ENCODE measurements at regions not wholly inside any gene's neighbourhood (a gene's known extent, or its start where the extent isn't known, plus 50 kb on each side); places are given as distances from the start of the nearest gene placed in this dataset.

DNA sequence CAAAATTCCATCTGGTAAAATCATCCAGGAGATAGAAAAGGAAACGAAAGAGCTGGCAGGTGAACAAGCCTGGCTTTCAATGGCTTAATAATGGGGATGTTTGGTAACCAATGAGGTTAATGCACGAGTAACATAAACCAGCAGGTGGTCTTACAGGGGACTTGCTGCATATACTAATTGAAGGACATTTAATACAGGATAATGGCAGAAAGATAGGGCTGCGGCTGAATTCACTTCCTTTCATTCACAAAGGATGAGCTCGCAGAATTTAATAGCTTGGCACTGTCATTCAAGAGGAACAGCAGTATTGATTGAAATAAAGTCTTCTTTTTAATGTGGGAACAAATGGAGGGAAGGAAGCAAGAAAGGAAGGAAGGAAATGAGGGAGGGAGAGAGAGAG lies 156.3 kb upstream of the RAI2 start:
- TF ChIP-seq, protein P1, sequence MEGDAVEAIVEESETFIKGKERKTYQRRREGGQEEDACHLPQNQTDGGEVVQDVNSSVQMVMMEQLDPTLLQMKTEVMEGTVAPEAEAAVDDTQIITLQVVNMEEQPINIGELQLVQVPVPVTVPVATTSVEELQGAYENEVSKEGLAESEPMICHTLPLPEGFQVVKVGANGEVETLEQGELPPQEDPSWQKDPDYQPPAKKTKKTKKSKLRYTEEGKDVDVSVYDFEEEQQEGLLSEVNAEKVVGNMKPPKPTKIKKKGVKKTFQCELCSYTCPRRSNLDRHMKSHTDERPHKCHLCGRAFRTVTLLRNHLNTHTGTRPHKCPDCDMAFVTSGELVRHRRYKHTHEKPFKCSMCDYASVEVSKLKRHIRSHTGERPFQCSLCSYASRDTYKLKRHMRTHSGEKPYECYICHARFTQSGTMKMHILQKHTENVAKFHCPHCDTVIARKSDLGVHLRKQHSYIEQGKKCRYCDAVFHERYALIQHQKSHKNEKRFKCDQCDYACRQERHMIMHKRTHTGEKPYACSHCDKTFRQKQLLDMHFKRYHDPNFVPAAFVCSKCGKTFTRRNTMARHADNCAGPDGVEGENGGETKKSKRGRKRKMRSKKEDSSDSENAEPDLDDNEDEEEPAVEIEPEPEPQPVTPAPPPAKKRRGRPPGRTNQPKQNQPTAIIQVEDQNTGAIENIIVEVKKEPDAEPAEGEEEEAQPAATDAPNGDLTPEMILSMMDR (conservative IDR thresholded peaks at IDR 0.05; ENCODE audit: low read length): no peak
- TF ChIP-seq EZH2phosphoT487 (IDR thresholded peaks at IDR 0.05; ENCODE audit: borderline replicate concordance, low read depth, low read length): no peak

Data from OCI-LY7 (cell line).